ENCODE measurements at regions not wholly inside any gene's neighbourhood (a gene's known extent, or its start where the extent isn't known, plus 50 kb on each side); places are given as distances from the start of the nearest gene placed in this dataset.

DNA sequence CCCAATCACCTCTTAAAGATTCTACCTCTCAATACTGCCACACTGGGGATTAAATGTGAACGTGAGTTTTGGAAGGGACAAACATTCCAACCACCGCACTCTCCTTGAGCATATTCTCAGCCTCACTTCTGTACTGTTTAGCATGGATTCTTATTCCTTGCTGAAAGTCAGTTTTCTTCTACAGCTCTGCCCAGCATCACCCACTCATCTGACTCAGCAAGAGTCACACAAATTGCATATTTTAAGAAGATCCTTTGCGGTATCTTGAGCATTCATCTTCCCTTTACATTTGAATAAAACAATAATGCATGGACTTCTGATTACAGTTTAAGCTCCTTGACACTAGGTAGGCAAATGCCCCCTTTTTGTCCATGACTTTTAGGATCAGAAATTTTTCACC lies 251.6 kb upstream of the MKLN1 start:
- no peaks in the 10 kb centered on the region for H3K9me3 ChIP-seq (ENCODE audit: insufficient read depth, low read length, severe bottlenecking)
- 0 out of 2 replicates have a peak, but pooled peaks cover 3% of the 10 kb centered on the region for H3K36me3 ChIP-seq (ENCODE audit: insufficient read depth, low read length)
- no peak overlapping the region for H3K4me2 ChIP-seq (ENCODE audit: insufficient read depth, low read length)
- no peak for ATAC-seq (ENCODE audit: insufficient read depth, low read depth)
- H3K4me3 ChIP-seq (ENCODE audit: low read depth in 1 of 2, low read length in 2 of 2): no peak overlapping the region
- 0 out of 2 replicates have a peak, but pooled peaks cover 4% of the 10 kb centered on the region for H4K20me1 ChIP-seq (ENCODE audit: insufficient read depth, low read length)
- no peak overlapping the region for H3K27ac ChIP-seq (ENCODE audit: low read length)
- no peak for TF ChIP-seq EZH2 (IDR thresholded peaks at IDR 0.05; ENCODE audit: borderline replicate concordance, low read depth, low read length, severe bottlenecking)
- TF ChIP-seq, protein P1, sequence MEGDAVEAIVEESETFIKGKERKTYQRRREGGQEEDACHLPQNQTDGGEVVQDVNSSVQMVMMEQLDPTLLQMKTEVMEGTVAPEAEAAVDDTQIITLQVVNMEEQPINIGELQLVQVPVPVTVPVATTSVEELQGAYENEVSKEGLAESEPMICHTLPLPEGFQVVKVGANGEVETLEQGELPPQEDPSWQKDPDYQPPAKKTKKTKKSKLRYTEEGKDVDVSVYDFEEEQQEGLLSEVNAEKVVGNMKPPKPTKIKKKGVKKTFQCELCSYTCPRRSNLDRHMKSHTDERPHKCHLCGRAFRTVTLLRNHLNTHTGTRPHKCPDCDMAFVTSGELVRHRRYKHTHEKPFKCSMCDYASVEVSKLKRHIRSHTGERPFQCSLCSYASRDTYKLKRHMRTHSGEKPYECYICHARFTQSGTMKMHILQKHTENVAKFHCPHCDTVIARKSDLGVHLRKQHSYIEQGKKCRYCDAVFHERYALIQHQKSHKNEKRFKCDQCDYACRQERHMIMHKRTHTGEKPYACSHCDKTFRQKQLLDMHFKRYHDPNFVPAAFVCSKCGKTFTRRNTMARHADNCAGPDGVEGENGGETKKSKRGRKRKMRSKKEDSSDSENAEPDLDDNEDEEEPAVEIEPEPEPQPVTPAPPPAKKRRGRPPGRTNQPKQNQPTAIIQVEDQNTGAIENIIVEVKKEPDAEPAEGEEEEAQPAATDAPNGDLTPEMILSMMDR (IDR thresholded peaks at IDR 0.05; ENCODE audit: borderline replicate concordance, extremely low read depth, low read length, poor library complexity, severe bottlenecking): no peak
- H3K4me1 ChIP-seq (ENCODE audit: insufficient read depth, low read length): peaks cover 12% of the 10 kb centered on the region
- no peaks in the 10 kb centered on the region for H3K27me3 ChIP-seq (ENCODE audit: insufficient read depth, low read length, poor library complexity)
- H3K79me2 ChIP-seq (ENCODE audit: insufficient read depth, low read length): peaks cover 5% of the 10 kb centered on the region
- DNase-seq: no peak
- no peak overlapping the region for H2AFZ ChIP-seq (ENCODE audit: low read depth, low read length)
- H3K9ac ChIP-seq (ENCODE audit: low read depth, low read length): no peak overlapping the region

DNA sequence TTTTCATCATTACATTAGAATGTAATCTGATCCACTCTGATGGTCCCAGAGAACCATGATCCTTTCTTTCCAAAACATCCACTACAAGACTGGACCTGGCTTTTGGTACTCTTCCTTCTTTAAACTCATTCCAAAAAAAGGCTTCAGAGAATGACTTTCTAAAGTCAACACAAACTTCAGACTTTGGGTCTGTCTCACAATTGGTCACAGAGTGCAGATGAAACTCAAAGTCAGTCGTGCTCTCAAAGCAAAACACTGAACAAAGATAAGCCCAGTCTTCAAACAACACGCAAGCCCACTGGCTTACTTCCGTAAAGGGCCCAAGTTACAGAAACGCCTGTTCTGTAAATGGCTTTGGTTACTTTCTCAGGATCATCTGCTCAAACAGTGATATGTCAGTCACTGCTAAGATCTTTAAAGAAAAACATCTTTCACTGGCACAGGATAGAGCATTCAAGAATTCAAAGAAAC lies 250.9 kb upstream of the MKLN1 start:
- Histone ChIP-seq H3K9me3 (ENCODE audit: insufficient read depth, low read length, severe bottlenecking) (no peaks in the 10 kb centered on the region), H3K4me1 (ENCODE audit: insufficient read depth, low read length) (peaks cover 11% of the 10 kb centered on the region), H3K36me3 (ENCODE audit: insufficient read depth, low read length) (0 out of 2 replicates have a peak, but pooled peaks cover 3% of the 10 kb centered on the region), H3K27ac (ENCODE audit: low read length) (no peak overlapping the region), H4K20me1 (ENCODE audit: insufficient read depth, low read length) (0 out of 2 replicates have a peak, but pooled peaks cover 4% of the 10 kb centered on the region), H3K4me3 (ENCODE audit: low read depth in 1 of 2, low read length in 2 of 2) (no peak overlapping the region), H3K27me3 (ENCODE audit: insufficient read depth, low read length, poor library complexity) (no peaks in the 10 kb centered on the region), H2AFZ (ENCODE audit: low read depth, low read length) (no peak overlapping the region), H3K79me2 (ENCODE audit: insufficient read depth, low read length) (peaks cover 5% of the 10 kb centered on the region; the same call in 1 of the 2 replicates), H3K9ac (ENCODE audit: low read depth, low read length) (no peak overlapping the region), H3K4me2 (ENCODE audit: insufficient read depth, low read length) (no peak overlapping the region)
- no peak for ATAC-seq (ENCODE audit: insufficient read depth, low read depth)
- DNase-seq: no peak
- no peak for TF ChIP-seq EZH2 (IDR thresholded peaks at IDR 0.05; ENCODE audit: borderline replicate concordance, low read depth, low read length, severe bottlenecking)
- TF ChIP-seq, protein P1 (IDR thresholded peaks at IDR 0.05; ENCODE audit: borderline replicate concordance, extremely low read depth, low read length, poor library complexity, severe bottlenecking): no peak

DNA sequence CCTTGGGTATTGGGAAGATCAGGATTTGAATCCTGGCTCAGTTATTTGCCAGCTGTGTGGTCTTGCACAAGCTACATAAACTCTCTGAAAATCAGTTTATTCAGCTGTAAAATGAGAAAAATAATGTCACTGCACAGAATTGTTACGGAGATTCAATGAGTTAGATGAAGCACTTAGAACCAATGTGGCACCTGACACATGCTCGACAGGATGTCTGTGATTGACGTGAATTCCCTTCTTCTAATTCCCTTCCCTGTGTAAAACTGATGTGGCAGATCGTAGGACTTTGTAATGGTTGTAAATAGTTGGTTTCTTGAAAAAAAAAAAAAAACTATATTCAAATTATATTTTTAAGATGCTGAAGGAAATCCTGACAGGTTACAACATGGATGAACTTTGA lies 249.9 kb upstream of the MKLN1 start:
- no peak for ATAC-seq (ENCODE audit: insufficient read depth, low read depth)
- H4K20me1 ChIP-seq (ENCODE audit: insufficient read depth, low read length): 0 out of 2 replicates have a peak, but pooled peaks cover 4% of the 10 kb centered on the region
- TF ChIP-seq EZH2 (IDR thresholded peaks at IDR 0.05; ENCODE audit: borderline replicate concordance, low read depth, low read length, severe bottlenecking): no peak
- TF ChIP-seq, protein P1 (IDR thresholded peaks at IDR 0.05; ENCODE audit: borderline replicate concordance, extremely low read depth, low read length, poor library complexity, severe bottlenecking): no peak
- H3K9me3 ChIP-seq (ENCODE audit: insufficient read depth, low read length, severe bottlenecking): no peaks in the 10 kb centered on the region
- H3K36me3 ChIP-seq (ENCODE audit: insufficient read depth, low read length): 0 out of 2 replicates have a peak, but pooled peaks cover 3% of the 10 kb centered on the region
- no peak overlapping the region for H2AFZ ChIP-seq (ENCODE audit: low read depth, low read length)
- no peaks in the 10 kb centered on the region for H3K27me3 ChIP-seq (ENCODE audit: insufficient read depth, low read length, poor library complexity)
- H3K27ac ChIP-seq (ENCODE audit: low read length): no peak overlapping the region
- no peak overlapping the region for H3K4me3 ChIP-seq (ENCODE audit: low read depth in 1 of 2, low read length in 2 of 2)
- peaks cover 2% of the 10 kb centered on the region for H3K4me1 ChIP-seq (ENCODE audit: insufficient read depth, low read length)
- no peak for DNase-seq
- peaks cover 5% of the 10 kb centered on the region; the same call in 1 of the 2 replicates for H3K79me2 ChIP-seq (ENCODE audit: insufficient read depth, low read length)
- no peak overlapping the region for H3K4me2 ChIP-seq (ENCODE audit: insufficient read depth, low read length)
- H3K9ac ChIP-seq (ENCODE audit: low read depth, low read length): no peak overlapping the region
